GM12865 (cell line): ENCODE measurements at regions not wholly inside any gene's neighbourhood (a gene's known extent, or its start where the extent isn't known, plus 50 kb on each side); places are given as distances from the start of the nearest gene placed in this dataset.

Source experiments
- DNase-seq: peaks from one replicate; pipeline ENCODE4 v3.0.0; 2010; ENCODE audit warnings: low read depth
- H3K4me3 ChIP-seq: 2 replicates; pipeline ENCODE4 v1.5.1; 2011; ENCODE audit warnings: mild to moderate bottlenecking, low read depth, low read length, control low read depth
- TF ChIP-seq, protein P1 (sequence below): IDR thresholded peaks from 2 replicates; pipeline ENCODE4 v1.5.1; 2011; ENCODE audit warnings: low read length, control low read depth, low read depth, inconsistent platforms; ENCODE audit not compliant: insufficient read depth; ENCODE audit errors: missing control alignments

DNA sequence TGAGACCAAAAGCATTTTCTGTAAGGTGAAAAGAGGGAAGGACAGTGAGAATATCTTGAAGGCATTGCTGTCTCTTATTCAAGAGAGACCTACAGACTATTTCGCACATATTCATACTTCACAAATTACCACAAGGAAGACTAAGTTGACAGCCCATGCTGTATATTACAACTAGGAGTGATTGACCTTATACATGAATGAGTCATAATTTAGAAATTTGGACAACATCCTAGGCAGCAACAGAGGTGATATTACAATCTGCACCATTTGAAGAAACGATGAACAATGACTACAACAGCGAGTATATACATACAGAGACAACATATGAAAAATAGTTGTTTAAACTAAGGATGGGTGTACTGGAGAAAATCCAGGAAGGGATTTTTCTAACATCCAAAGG lies 971.7 kb downstream of the CDH11 start:
- no peak overlapping the region for H3K4me3 ChIP-seq
- TF ChIP-seq, protein P1, sequence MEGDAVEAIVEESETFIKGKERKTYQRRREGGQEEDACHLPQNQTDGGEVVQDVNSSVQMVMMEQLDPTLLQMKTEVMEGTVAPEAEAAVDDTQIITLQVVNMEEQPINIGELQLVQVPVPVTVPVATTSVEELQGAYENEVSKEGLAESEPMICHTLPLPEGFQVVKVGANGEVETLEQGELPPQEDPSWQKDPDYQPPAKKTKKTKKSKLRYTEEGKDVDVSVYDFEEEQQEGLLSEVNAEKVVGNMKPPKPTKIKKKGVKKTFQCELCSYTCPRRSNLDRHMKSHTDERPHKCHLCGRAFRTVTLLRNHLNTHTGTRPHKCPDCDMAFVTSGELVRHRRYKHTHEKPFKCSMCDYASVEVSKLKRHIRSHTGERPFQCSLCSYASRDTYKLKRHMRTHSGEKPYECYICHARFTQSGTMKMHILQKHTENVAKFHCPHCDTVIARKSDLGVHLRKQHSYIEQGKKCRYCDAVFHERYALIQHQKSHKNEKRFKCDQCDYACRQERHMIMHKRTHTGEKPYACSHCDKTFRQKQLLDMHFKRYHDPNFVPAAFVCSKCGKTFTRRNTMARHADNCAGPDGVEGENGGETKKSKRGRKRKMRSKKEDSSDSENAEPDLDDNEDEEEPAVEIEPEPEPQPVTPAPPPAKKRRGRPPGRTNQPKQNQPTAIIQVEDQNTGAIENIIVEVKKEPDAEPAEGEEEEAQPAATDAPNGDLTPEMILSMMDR = no peak
- no peak for DNase-seq

DNA sequence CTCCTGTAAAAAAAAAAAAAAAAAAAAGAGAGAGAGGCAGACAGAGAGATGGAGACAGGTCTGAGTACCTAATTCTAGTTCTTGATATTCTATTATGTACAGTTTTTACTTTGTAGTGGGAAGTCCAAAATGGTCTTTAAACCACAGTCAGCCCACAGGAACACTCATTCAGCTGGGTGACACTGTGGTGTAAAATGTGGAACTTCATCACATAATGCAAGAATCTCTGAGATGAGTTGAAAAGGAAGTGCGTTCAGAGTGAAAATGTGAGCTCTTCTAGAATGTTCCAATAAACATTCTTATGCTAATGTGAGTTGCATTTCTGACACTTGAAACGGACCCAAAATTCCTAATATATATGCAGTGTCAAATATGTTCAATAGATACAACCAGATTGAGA lies 972.1 kb downstream of the CDH11 start:
- no peak for DNase-seq
- TF ChIP-seq, protein P1 = no peak
- no peak overlapping the region for H3K4me3 ChIP-seq

DNA sequence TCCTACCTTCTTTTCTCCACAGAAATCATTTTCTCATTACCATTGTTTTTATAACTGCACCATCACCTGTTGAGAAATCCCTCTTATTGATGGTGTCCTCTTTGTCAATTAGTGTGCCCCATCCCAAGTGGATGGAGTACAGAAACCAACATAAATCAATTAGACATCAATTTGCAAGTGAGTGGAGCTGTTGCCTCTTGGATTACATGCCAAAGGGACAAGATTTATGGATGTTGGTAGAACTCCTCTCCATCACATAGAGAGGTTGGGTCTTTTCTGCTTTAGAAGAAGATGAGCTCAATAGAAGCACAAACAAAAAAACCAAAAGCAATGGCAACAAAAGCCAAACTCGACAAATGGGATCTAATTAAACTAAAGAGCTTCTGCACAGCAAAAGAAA lies 973.5 kb downstream of the CDH11 start:
- no peak overlapping the region for H3K4me3 ChIP-seq
- no peak for DNase-seq
- TF ChIP-seq, protein P1 = no peak

DNA sequence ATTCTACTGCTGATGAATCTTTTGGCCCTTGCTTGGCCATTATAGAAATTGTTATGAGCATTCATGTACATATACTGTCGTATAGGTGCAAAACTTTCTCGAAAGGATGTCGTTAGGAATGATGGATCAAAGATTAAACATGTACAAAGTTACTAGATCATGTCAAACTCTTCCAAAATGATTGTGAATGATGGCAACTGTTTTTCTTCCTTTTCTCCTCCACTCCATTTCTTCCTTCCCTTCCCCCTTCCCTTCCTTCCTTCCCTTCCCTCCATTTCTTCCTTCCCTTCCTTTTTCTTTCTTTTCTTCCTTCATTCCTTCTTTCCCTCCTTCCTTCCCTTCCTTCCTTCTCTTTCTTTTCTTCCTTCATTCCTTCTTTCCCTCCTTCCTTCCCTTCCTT lies 973.9 kb downstream of the CDH11 start:
- DNase-seq = no peak
- TF ChIP-seq, protein P1 = no peak
- H3K4me3 ChIP-seq = no peak overlapping the region

DNA sequence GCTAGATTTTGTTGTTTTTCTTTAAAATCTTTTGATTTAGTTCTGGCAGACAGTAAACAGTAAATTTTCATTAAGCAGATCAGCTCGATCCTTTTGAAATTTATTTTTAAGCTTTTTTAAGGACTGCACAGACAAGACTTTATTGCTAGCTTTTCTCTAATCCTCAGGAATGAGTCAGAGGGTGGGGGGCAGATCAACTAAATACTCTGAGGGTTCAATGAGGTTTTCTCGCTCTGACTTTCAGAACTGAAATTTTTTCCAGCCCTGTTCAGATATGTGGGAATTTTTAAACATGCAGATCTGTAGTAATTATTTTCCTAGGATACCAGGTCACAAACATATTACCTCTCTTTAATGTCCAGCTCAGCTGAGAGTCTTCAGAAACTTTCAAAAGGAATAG lies 977.2 kb downstream of the CDH11 start:
- no peak for DNase-seq
- TF ChIP-seq, protein P1 = no peak
- no peak overlapping the region for H3K4me3 ChIP-seq

DNA sequence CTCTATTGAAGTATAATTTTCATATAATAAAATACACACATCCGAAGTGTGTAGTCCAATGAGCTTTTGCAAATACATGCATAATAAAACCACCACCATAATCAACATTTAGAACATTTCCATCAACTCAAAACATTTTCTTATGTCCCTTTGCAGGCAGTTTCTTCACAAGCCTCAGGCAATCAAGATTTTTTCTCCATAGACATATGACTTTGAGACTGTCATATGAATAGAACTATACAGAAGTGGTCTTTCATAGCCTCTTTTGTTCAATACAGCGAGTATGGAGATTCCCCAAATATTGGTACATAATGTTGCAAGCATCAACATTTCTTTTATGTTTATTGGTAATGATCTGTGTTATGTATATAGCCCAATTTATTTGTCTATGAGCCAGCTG lies 983.2 kb downstream of the CDH11 start:
- no peak for DNase-seq
- no peak overlapping the region for H3K4me3 ChIP-seq
- TF ChIP-seq, protein P1 = no peak

DNA sequence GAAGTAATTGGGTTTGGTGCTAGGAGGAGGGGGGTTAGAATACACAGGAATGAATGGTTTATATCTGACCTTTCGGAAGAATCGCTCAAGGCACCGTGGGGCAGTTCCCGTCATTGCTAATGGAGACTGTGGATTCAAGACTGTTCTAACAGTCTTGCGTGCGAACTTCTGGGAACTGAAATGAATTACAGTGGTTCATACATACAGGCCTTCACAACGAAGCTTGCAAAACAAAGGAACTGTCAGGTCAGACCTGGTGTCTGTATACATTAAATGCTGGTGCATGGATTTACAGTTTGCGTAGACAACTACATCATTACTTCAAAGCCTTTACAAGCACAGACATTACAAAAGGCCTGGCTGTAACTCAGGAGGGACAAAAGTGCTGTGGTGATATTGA lies 983.9 kb downstream of the CDH11 start:
- no peak overlapping the region for H3K4me3 ChIP-seq
- TF ChIP-seq, protein P1 = no peak
- DNase-seq = no peak
